ENCODE measurements at regions not wholly inside any gene's neighbourhood (a gene's known extent, or its start where the extent isn't known, plus 50 kb on each side); places are given as distances from the start of the nearest gene placed in this dataset.

DNA sequence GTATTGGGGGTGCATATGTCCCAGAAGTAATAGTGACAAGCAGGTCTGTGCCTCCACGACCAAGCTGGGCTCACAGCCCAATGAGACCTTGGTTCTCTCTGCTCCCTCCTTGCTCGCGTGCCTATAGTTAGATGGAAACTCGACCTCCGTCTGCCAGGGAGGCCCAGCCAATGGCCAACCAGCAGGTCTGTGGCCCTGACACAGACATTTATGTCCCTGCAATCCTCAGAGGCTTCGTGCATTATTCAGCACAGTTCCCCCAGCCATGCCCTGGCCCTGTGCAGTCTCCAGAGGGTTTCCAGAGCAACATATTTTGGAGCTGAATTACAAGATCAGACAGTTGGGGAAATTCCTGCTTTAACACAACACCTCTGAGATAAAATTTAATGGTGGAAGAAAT lies 105.1 kb downstream of the UQCRFS1 start:
- DNase-seq (ENCODE audit: unreplicated experiment), result no peak
- POLR2A ChIA-PET, result no interaction called here
- H3K4me3 Mint-ChIP-seq (ENCODE audit: unreplicated experiment), result no peak overlapping the region
- peaks cover 39% of the 10 kb centered on the region for H3K9me3 Mint-ChIP-seq (ENCODE audit: unreplicated experiment)
- intact Hi-C loops (cut with micrococcal nuclease), result no loop called here
- CTCF ChIA-PET, result interaction anchor here (0.7 kb wide), 1 partner anchor 30 kb away, joined by 3 read pairs; no protein-coding TSS in a partner anchor
- TF ChIP-seq, protein P1, sequence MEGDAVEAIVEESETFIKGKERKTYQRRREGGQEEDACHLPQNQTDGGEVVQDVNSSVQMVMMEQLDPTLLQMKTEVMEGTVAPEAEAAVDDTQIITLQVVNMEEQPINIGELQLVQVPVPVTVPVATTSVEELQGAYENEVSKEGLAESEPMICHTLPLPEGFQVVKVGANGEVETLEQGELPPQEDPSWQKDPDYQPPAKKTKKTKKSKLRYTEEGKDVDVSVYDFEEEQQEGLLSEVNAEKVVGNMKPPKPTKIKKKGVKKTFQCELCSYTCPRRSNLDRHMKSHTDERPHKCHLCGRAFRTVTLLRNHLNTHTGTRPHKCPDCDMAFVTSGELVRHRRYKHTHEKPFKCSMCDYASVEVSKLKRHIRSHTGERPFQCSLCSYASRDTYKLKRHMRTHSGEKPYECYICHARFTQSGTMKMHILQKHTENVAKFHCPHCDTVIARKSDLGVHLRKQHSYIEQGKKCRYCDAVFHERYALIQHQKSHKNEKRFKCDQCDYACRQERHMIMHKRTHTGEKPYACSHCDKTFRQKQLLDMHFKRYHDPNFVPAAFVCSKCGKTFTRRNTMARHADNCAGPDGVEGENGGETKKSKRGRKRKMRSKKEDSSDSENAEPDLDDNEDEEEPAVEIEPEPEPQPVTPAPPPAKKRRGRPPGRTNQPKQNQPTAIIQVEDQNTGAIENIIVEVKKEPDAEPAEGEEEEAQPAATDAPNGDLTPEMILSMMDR (IDR thresholded peaks at IDR 0.05; ENCODE audit: unreplicated experiment), result no peak
- no peak overlapping the region for H3K27ac Mint-ChIP-seq (ENCODE audit: low read depth, unreplicated experiment)
- no peaks in the 10 kb centered on the region for H3K4me1 Mint-ChIP-seq (ENCODE audit: insufficient read depth, unreplicated experiment)
- no peaks in the 10 kb centered on the region for H3K27me3 Mint-ChIP-seq (ENCODE audit: insufficient read depth, unreplicated experiment)
- peaks cover 6% of the 10 kb centered on the region for H3K36me3 Mint-ChIP-seq (ENCODE audit: insufficient read depth, unreplicated experiment)
- BruUV-seq (replicated peaks), result no TSS peak

GRCh38 chr19:29106346-29106885 lies 106.5 kb downstream of the UQCRFS1 start:
- POLR2A ChIA-PET, result no interaction called here
- Mint-ChIP-seq H3K4me1 (ENCODE audit: insufficient read depth, unreplicated experiment) (no peaks in the 10 kb centered on the region), H3K36me3 (ENCODE audit: insufficient read depth, unreplicated experiment) (peaks cover 6% of the 10 kb centered on the region), H3K27ac (ENCODE audit: low read depth, unreplicated experiment) (no peak overlapping the region), H3K9me3 (ENCODE audit: unreplicated experiment) (peaks cover 41% of the 10 kb centered on the region), H3K27me3 (ENCODE audit: insufficient read depth, unreplicated experiment) (no peaks in the 10 kb centered on the region), H3K4me3 (ENCODE audit: unreplicated experiment) (no peak overlapping the region)
- BruUV-seq (replicated peaks), result no TSS peak
- CTCF ChIA-PET, result no interaction called here
- no peak for DNase-seq (ENCODE audit: unreplicated experiment)
- intact Hi-C loops (cut with micrococcal nuclease), result no loop called here
- TF ChIP-seq, protein P1 (IDR thresholded peaks at IDR 0.05; ENCODE audit: unreplicated experiment), result no peak

GRCh38 chr19:29105629-29106292 lies 107.2 kb downstream of the UQCRFS1 start:
- no TSS peak for BruUV-seq (replicated peaks)
- POLR2A ChIA-PET, result interaction anchor here (1.0 kb wide), 1 partner anchor 81 kb away, joined by 4 read pairs; no protein-coding TSS in a partner anchor
- Mint-ChIP-seq H3K27ac (ENCODE audit: low read depth, unreplicated experiment) (no peak overlapping the region), H3K36me3 (ENCODE audit: insufficient read depth, unreplicated experiment) (peaks cover 6% of the 10 kb centered on the region), H3K4me1 (ENCODE audit: insufficient read depth, unreplicated experiment) (no peaks in the 10 kb centered on the region), H3K27me3 (ENCODE audit: insufficient read depth, unreplicated experiment) (no peaks in the 10 kb centered on the region), H3K9me3 (ENCODE audit: unreplicated experiment) (peaks cover 37% of the 10 kb centered on the region), H3K4me3 (ENCODE audit: unreplicated experiment) (no peak overlapping the region)
- intact Hi-C loops (cut with micrococcal nuclease), result no loop called here
- CTCF ChIA-PET, result no interaction called here
- TF ChIP-seq, protein P1 (IDR thresholded peaks at IDR 0.05; ENCODE audit: unreplicated experiment), result no peak
- DNase-seq (ENCODE audit: unreplicated experiment), result no peak

DNA sequence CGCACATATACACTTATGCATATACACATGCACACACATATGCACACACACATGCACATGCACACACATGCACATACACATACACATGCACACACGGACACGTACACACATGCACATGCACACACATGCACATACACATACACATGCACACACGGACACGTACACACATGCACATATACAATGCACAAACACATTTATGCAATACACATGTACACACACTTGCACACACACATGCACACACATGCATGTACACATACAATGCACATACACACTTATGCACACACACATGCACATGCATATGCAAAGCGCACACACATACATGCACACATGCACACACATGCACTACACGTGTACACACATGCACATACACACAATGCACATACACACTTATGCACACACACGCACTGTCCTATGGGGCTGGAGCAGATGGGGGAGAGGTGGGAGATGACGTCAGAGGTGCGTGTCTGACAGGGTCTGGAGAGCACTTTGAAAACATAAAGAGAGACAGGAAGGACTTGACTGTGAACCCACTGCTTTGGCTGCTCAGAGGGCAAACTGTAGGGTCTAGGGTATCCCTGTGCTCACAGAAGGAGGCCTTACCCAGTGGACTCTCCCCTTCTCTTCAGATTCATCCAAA lies 108.2 kb downstream of the UQCRFS1 start:
- ChIA-PET POLR2A (interaction anchor here (1.0 kb wide), 1 partner anchor 82 kb away, joined by 4 read pairs; no protein-coding TSS in a partner anchor), CTCF (no interaction called here)
- no peak for DNase-seq (ENCODE audit: unreplicated experiment)
- H3K36me3 Mint-ChIP-seq (ENCODE audit: insufficient read depth, unreplicated experiment), result peaks cover 6% of the 10 kb centered on the region
- H3K4me1 Mint-ChIP-seq (ENCODE audit: insufficient read depth, unreplicated experiment), result no peaks in the 10 kb centered on the region
- no peak overlapping the region for H3K27ac Mint-ChIP-seq (ENCODE audit: low read depth, unreplicated experiment)
- TF ChIP-seq, protein P1 (IDR thresholded peaks at IDR 0.05; ENCODE audit: unreplicated experiment), result no peak
- no TSS peak for BruUV-seq (replicated peaks)
- intact Hi-C loops (cut with micrococcal nuclease), result no loop called here
- peaks cover 30% of the 10 kb centered on the region for H3K9me3 Mint-ChIP-seq (ENCODE audit: unreplicated experiment)
- H3K27me3 Mint-ChIP-seq (ENCODE audit: insufficient read depth, unreplicated experiment), result no peaks in the 10 kb centered on the region
- no peak overlapping the region for H3K4me3 Mint-ChIP-seq (ENCODE audit: unreplicated experiment)
